HCT116 (cell line): ENCODE measurements at regions not wholly inside any gene's neighbourhood (a gene's known extent, or its start where the extent isn't known, plus 50 kb on each side); places are given as distances from the start of the nearest gene placed in this dataset.

ENCODE experiments used
- CTCF ChIP-seq, 3 experiments: fragments of 200-600 bp in 1 of 3; sonication (generic) in 1 of 3; IDR thresholded peaks in 2 of 3; conservative IDR thresholded peaks in 1 of 3; 2 replicates each; pipeline ENCODE4 v1.5.1; 2012 to 2017; ENCODE audit warnings: low read depth in 2 of 3, low read length in 2 of 3, antibody characterized with exemption in 1 of 3, borderline replicate concordance in 1 of 3, control low read depth in 1 of 3, mild to moderate bottlenecking in 1 of 3, mixed read lengths in 1 of 3, mixed run types in 1 of 3, moderate library complexity in 1 of 3; ENCODE audit not compliant: insufficient read depth in 1 of 3
- EZH2 ChIP-seq: fragments of 200-600 bp; sonication (generic); IDR thresholded peaks from 2 replicates; pipeline ENCODE4 v1.6.1; 2017; ENCODE audit warnings: antibody characterized with exemption, mixed run types
- FOSL1 ChIP-seq: IDR thresholded peaks from 2 replicates; pipeline ENCODE4 v1.6.1; 2012; ENCODE audit warnings: low read depth
- POLR2AphosphoS5 ChIP-seq: IDR thresholded peaks from 2 replicates; pipeline ENCODE4 v1.6.1; 2011; ENCODE audit warnings: mild to moderate bottlenecking, low read depth, low read length, moderate library complexity
- REST ChIP-seq: IDR thresholded peaks from 2 replicates; pipeline ENCODE4 v1.6.1; 2012; ENCODE audit warnings: low read depth

GRCh38 chr6:143614235-143614634, 63.5 kb upstream of the PHACTR2 start:
- TF ChIP-seq FOSL1 = no peak
- no peak for TF ChIP-seq EZH2
- TF ChIP-seq CTCF (IDR thresholded peaks at IDR 0.05 in 2 of 3, conservative IDR thresholded peaks at IDR 0.05 in 1 of 3; ENCODE audit: borderline replicate concordance in 1 of 3, insufficient read depth in 1 of 3, low read depth in 2 of 3, low read length in 2 of 3) = no peak
- no peak for TF ChIP-seq REST
- TF ChIP-seq POLR2AphosphoS5 = no peak
